ENCODE measurements at regions not wholly inside any gene's neighbourhood (a gene's known extent, or its start where the extent isn't known, plus 50 kb on each side); places are given as distances from the start of the nearest gene placed in this dataset.

GRCh38 chr3:102529452-102529851, 94.6 kb downstream of the ZPLD1 start:
- peak; percentile 49 for DNase-seq (ENCODE audit: low spot score)

DNA sequence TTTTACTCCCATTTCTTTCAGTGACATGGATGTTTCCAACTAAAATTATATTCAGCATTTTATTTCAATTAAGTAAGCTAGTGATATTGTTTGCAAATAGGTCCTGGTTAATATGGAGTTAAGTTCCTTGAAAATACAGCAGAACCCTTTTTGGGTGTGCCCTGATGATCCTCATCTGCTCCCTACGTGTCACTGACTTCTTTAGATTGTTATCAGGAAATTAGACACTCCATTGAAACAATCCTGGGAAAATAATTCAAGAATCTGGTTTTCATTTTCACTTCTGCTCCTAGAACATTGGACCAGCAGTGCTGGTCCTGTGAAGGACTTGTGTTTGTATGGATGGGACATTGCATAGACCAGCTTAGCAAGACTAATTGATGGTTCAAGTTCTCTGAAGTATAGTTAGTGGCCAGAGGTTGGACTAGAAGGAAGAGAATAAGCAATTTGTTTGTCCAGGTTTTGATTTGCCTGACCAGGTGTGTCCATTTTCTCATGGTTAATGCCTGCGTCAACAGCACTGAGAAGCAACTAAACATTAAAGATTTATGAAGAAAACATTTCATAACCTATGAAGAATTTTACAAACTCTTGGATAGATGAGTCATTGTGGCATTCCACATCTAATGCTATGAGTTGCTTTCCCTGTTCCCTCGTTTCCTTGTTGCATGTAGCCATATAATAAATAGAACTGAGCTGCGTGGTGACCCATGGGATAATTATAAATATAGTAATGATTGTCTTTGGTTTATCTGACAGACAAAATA, 95.8 kb downstream of the ZPLD1 start:
- DNase-seq (ENCODE audit: low spot score): peak; percentile 20

DNA sequence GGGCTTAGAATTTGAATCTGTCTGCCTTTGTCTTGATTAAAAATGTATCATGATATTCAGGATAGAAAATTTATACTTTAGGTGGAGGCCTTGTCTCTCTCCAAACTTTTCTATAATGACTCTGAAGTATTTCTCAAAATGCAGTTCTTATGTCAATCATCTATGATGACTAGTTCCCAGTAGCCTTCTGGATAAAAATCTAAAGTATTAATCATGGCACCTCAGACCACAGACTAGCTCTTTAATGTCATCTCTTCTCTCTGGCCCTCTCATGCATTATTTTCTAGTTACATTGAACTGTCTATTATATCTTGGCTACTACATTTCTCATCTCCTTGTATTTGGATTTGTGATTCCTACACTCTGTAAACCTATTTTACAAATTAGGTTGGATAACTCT, 96.9 kb downstream of the ZPLD1 start:
- DNase-seq (ENCODE audit: low spot score): no peak

GRCh38 chr3:102532901-102533300, 98.1 kb downstream of the ZPLD1 start:
- DNase-seq (ENCODE audit: low spot score): no peak

- no peak for DNase-seq (ENCODE audit: low spot score)
These were observed 99.0 kb downstream of the ZPLD1 start for GRCh38 chr3:102533784-102534183.

- peak; percentile 63 for DNase-seq (ENCODE audit: low spot score)
These were observed 101.6 kb downstream of the ZPLD1 start for GRCh38 chr3:102536456-102536855.

GRCh38 chr3:102537123-102537522, 102.3 kb downstream of the ZPLD1 start:
- no peak for DNase-seq (ENCODE audit: low spot score)

DNA sequence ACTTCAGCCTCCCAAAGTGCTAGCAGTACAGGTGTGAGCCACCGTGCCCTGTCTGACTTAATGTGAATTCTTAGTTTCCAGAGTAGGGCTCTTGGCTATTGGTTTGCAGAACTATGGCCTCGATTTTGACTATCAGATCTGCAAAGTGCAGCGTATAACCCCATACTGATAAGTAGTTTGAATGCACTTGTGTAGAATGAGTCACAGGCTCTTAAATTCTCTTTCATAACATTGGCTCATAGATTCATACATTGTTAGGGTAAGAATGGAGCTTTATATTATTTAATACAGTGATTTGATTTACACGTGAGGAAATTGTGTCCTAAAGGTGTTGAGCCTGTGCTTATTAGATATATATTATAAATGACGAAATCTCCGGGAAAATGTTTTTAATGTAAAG, 109.9 kb downstream of the ZPLD1 start:
- no peak for DNase-seq (ENCODE audit: low spot score)

DNA sequence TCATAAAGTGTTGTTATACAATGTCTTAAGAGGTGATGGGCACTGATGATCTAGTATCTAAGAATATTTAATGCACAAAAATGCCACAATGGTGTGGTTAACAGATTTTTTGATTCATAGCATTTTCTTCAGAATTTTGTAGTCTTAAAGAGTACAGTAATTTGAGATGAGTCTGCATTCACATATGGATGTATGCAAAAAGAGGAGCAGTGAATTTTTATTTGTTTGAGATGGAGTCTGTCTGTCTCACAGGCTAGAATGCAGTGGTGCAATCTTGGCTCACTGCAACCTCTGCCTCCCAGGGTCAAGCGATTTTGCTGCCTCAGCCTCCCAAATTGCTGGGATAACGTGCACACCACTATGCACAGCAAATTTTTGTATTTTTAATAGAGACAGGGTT, 110.5 kb downstream of the ZPLD1 start:
- no peak for DNase-seq (ENCODE audit: low spot score)

DNA sequence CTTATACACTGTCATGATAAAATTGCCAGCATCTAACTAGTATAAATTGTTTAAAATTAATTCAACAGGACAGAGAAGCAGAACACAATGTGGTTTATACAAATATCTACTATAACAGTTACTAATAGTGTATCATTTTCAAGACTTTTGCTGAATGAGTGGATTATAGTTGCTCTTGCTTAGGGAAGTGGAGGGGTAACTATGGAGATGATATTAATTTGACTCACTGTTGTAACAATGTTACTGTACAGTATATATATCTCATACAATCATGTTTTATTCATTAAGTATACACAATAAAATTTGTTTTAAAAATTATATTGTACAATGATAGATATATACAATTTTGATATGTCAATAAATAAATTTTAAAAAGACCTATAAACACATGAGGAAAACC, 119.1 kb downstream of the ZPLD1 start:
- DNase-seq (ENCODE audit: low spot score): no peak

DNA sequence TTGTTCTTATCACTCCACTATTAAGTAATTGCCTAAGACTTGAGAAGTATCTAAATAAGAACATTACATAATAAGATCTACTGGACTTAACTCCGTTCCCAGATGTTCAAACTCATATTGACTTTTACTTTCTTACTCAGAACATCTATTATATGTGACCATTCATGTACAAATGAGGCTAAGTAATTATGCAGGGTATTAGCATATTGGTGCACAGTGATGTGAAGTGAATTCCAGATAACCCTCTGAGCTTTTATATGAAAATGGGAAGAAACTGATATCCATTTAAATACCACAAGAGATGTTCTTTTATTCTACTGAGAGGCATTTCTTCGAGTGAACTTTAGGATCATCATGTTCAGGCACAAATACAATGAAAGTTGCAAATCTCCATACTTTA, 135.7 kb downstream of the ZPLD1 start:
- no peak for DNase-seq (ENCODE audit: low spot score)

GRCh38 chr3:102571006-102571405, 136.2 kb downstream of the ZPLD1 start:
- no peak for DNase-seq (ENCODE audit: low spot score)

DNA sequence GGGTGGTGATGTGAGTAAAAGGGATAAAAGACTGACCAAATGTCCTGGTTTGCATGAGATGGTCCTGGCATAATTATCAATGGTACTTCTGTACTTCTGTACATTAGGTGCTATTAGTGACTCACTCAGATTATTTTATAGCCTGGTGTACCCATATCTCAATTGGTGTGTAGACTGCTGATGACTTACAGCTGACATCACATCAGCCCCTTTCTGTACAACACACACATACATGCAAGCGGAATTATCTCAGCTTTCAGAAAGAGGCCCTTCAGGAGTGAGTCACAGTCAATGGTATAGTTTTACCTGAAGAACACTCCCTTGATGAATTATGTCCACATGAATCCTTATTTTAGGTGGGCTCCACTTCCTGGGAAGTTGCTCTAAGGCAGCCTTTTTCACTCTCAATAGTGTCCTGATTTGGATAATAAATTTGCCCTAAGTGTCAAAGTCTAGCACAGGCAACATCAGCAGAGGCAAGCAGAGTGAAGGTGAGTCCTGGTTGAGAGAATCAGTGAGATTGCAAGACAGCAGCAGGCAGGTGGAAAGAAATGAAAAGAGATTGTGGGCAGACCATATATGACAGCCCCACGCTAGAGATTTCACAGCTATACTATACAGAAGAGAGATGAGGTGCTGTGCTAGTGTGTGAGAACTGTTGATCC, 137.0 kb downstream of the ZPLD1 start:
- no peak for DNase-seq (ENCODE audit: low spot score)

DNA sequence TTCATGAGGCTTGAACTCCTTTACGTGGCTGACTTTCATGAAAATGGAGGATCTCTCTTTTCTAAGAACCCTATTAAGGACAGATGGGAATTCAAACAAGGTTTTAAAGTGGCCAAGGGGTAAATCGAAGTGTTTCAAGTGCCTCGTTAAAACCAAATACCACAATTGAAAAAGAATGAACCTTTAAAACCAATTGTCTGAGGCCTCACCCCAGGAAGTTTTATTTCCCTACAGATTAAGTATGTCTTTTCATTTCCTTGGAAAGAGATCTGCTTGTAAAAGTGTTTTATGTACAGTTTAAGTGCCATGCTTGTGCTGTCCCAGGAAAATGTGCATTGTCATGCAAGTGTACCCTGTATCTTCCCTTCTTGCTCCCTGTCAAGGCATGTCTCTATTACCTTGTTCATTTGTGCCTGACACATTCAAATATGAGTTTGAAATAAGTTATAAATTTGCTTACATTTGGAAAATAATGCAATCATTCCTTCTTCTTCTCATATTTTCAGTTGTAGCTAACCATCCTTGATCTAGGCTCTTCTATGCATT, 138.7 kb downstream of the ZPLD1 start:
- no peak for DNase-seq (ENCODE audit: low spot score)

- DNase-seq (ENCODE audit: low spot score): no peak
These were observed 139.5 kb downstream of the ZPLD1 start for GRCh38 chr3:102574355-102574754.

DNA sequence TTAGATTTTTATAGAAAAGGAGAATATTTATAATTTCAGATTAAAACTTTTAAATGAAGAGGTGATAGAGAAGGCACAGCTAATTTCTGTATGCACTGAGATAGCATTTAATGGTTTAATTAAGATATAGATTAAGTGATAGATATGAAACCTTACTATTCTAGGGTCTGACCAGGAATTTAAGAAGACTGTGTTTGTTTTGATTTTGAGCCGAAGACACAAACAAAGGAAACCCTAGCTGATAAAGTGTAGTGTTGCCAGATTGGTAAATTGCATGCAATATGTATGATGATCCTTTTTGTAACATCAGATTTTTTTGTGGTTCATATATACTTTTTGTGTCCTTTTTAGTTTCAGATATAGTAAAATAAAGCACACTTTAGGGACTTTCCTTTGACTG, 141.8 kb downstream of the ZPLD1 start:
- no peak for DNase-seq (ENCODE audit: low spot score)

- no peak for DNase-seq (ENCODE audit: low spot score)
These were observed 142.4 kb downstream of the ZPLD1 start for GRCh38 chr3:102577082-102577789.

DNA sequence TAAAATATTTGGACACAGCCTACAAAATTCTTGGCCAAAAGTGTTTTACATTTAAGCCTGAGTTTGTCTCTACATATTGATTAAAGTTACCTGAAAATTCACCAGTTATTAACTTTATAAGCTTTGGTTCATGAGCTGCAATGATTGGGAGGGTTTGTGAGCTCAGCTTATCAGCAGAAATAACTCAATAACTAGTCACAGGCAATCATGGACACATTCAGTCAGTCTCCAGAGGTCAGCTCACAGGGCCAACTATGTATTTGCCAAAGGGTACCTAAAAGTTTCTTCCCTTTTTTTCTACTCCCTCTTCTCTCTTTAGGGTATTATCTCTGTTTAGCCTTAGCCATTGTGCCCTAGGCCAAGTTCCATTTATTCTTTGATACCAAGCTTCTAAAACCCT, 145.9 kb downstream of the ZPLD1 start:
- no peak for DNase-seq (ENCODE audit: low spot score)

DNA sequence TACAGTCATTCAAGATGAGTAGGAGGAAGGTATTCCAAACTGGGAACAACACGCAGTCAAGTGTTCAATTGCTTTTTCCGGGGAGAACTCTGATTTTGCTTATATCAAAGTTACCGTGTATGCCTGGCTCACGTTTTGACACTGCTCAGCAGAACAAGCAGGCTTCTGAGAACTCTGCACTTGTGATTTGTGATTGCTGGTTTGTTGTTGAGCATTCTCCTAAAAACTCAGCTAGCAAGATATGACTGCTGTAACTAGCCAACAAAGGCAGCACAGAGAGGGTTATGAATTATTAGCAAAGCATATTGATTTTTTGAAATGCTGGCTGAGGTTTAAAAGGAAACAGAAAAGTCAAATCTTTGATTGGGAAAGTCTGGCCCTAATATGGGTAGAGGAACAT, 151.7 kb downstream of the ZPLD1 start:
- no peak for DNase-seq (ENCODE audit: low spot score)

- DNase-seq (ENCODE audit: low spot score): no peak
These were observed 159.2 kb downstream of the ZPLD1 start for GRCh38 chr3:102593812-102594602.

- no peak for DNase-seq (ENCODE audit: low spot score)
These were observed 160.2 kb downstream of the ZPLD1 start for GRCh38 chr3:102595057-102595456.
